ENCODE measurements at regions not wholly inside any gene's neighbourhood (a gene's known extent, or its start where the extent isn't known, plus 50 kb on each side); places are given as distances from the start of the nearest gene placed in this dataset.
A peak's percentile ranks its signal among the peaks of the same experiment; 100 is the strongest.

GRCh38 chr4:170610434-170610833, 520.7 kb upstream of the AADAT start:
- H3K4me3 ChIP-seq = no peak overlapping the region
- H3K27me3 ChIP-seq = no peaks in the 10 kb centered on the region
- TF ChIP-seq CTCF (IDR thresholded peaks at IDR 0.05) (no peak), POLR2A (IDR thresholded peaks at IDR 0.05) (no peak)
- H3K4me1 ChIP-seq = no peaks in the 10 kb centered on the region
- peaks cover 0 to 3% (median 0%) of the 10 kb centered on the region in 4 donors for H3K9me3 ChIP-seq
- DNase-seq (no peak), ATAC-seq (no peak)
- intact Hi-C loops (cut with DNase I) = no loop called here
- no peak overlapping the region for H3K27ac ChIP-seq
- H3K36me3 ChIP-seq = no peaks in the 10 kb centered on the region
- WGBS (ENCODE audit: insufficient coverage, low coverage, low lambda C conversion rate, missing lambda C conversion rate) = 39% methylated on average over 2 of the region's 2 CpGs

DNA sequence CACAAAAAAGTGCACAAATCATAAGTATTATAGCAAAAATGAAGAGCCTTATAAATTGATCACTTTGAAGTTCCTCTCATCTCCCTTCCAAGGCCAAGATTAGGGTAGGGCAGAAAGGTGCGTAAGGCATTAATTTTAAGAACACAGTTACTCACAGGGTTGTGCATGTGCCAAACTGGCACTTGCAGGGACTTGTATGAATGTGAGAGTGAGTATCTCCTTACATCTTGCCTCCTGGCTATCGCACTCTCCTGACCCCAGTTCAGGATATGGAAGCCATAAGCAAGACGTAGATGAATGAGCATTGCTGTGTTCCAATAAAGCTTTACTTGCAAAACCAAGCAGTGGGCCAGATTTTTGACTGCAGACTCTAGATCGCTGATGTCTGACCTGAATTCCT, 510.1 kb upstream of the AADAT start:
- Histone ChIP-seq H3K27me3 (no peaks in the 10 kb centered on the region), H3K9me3 (no peaks in the 10 kb centered on the region), H3K4me3 (no peak overlapping the region), H3K4me1 (no peaks in the 10 kb centered on the region), H3K36me3 (no peaks in the 10 kb centered on the region), H3K27ac (no peak overlapping the region)
- TF ChIP-seq POLR2A (IDR thresholded peaks at IDR 0.05) (no peak), CTCF (IDR thresholded peaks at IDR 0.05) (no peak)
- DNase-seq = no peak
- 75% methylated on average over 3 of the region's 4 CpGs for WGBS (ENCODE audit: insufficient coverage, low coverage, low lambda C conversion rate, missing lambda C conversion rate)
- ATAC-seq = no peak
- intact Hi-C loops (cut with DNase I) = no loop called here

DNA sequence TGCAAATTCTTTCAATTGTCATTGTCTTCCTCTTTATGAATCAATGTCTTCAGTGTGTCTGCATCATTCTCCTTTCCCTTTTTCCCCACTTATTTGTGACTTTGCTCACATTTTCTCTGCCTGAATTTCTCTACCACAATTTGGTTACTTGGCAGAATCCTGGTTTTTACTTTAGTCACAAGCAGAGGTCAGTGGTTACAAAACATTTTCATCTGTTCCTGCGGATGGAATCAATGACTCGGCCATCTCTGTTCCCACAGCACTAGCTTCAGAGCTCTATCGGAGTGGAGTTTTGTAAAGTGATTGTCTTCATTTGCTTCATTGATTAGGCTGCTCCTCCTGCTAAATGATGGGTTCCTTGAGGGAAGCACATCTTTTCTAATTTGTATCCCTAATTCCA, 501.3 kb upstream of the AADAT start:
- ATAC-seq = no peak
- no peak for TF ChIP-seq POLR2A (IDR thresholded peaks at IDR 0.05)
- TF ChIP-seq CTCF (IDR thresholded peaks at IDR 0.05) = no peak
- Histone ChIP-seq H3K27me3 (no peaks in the 10 kb centered on the region), H3K9me3 (no peaks in the 10 kb centered on the region), H3K4me1 (no peaks in the 10 kb centered on the region), H3K27ac (no peak overlapping the region), H3K4me3 (no peak overlapping the region), H3K36me3 (no peaks in the 10 kb centered on the region)
- no peak for DNase-seq
- intact Hi-C loops (cut with DNase I) = no loop called here
- WGBS (ENCODE audit: insufficient coverage, low coverage, low lambda C conversion rate, missing lambda C conversion rate) = 72% methylated on average over 3 of the region's 3 CpGs

DNA sequence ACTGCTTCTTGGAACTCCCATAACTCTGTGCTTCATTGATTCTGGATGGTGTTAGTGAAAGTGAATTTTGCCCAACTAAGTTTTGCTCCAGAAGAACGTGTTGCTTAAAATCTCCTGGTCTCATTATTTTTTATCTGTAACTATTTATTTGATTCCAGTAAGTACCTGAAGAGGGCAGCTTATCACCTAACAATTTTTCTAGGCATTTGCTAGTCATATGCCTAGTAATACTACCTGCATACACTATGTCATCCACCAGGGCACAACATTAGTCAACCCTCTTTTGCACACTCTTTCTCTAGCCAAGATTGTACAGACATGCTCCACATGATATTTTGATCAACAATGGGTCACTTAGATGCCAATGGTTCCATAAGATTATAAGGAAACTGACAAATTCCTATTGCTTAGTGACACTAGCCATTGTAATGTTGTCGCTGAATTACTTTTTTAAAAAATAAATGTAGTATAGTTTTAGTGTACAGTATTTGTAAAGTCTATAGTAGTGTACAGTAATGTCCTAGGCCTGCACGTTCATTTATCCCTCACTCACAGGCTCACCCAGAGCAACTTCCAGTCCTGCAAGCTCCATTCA, 499.9 kb upstream of the AADAT start:
- 47% methylated on average over 3 of the region's 3 CpGs for WGBS (ENCODE audit: insufficient coverage, low coverage, low lambda C conversion rate, missing lambda C conversion rate)
- H3K4me3 ChIP-seq = no peak overlapping the region
- H3K36me3 ChIP-seq = no peaks in the 10 kb centered on the region
- H3K27ac ChIP-seq = no peak overlapping the region
- no peaks in the 10 kb centered on the region for H3K4me1 ChIP-seq
- ATAC-seq (peak in 1 of 4 donors; percentile 31), DNase-seq (no peak)
- H3K27me3 ChIP-seq = no peaks in the 10 kb centered on the region
- no peaks in the 10 kb centered on the region for H3K9me3 ChIP-seq
- no peak for TF ChIP-seq CTCF (IDR thresholded peaks at IDR 0.05)
- no peak for TF ChIP-seq POLR2A (IDR thresholded peaks at IDR 0.05)
- intact Hi-C loops (cut with DNase I) = no loop called here

DNA sequence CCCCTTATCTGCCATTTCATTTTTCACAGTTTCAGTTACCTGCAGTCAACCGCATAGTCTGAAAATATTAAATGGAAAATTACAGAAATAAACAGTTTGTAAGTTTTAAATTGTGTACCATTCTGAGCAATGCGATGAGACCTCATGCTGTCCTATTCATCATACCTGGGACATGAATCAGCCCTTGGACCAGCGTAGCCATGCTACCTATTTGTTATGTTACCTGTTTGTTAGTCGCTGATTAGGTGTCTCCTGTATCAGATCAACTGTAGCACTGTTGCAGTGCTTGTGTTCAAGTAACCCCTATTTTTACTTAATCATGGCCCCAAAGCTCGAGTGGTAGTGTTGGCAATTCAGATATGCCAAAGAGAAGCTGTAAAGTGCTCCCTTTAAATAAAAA, 492.2 kb upstream of the AADAT start:
- intact Hi-C loops (cut with DNase I) = no loop called here
- H3K9me3 ChIP-seq = no peaks in the 10 kb centered on the region
- DNase-seq = no peak
- no peaks in the 10 kb centered on the region for H3K4me1 ChIP-seq
- TF ChIP-seq POLR2A (IDR thresholded peaks at IDR 0.05) (no peak), CTCF (IDR thresholded peaks at IDR 0.05) (no peak)
- no peak overlapping the region for H3K4me3 ChIP-seq
- no peak for ATAC-seq
- whole genome bisulfite sequencing (ENCODE audit: insufficient coverage, low coverage, low lambda C conversion rate, missing lambda C conversion rate) = 60% methylated on average over 5 of the region's 5 CpGs
- H3K27me3 ChIP-seq = no peaks in the 10 kb centered on the region
- H3K27ac ChIP-seq = no peak overlapping the region
- no peaks in the 10 kb centered on the region for H3K36me3 ChIP-seq

Measured in right lobe of liver (tissue), 6 donors.